Endodermal cell (in vitro differentiated cells): ENCODE measurements at regions not wholly inside any gene's neighbourhood (a gene's known extent, or its start where the extent isn't known, plus 50 kb on each side); places are given as distances from the start of the nearest gene placed in this dataset.

Source experiments
- DNase-seq: peaks from one replicate; pipeline ENCODE4 v3.0.0-alpha.2; 2017
- H3K27ac ChIP-seq: 2 replicates; pipeline ENCODE4 v1.5.1; 2013; ENCODE audit warnings: mild to moderate bottlenecking, low read depth, low read length, moderate library complexity
- H3K27me3 ChIP-seq: 2 replicates; pipeline ENCODE4 v1.6.1; 2013; ENCODE audit warnings: mild to moderate bottlenecking, low read length, moderate library complexity; ENCODE audit not compliant: insufficient read depth, control insufficient read depth, poor library complexity, severe bottlenecking
- H3K36me3 ChIP-seq: 2 replicates; pipeline ENCODE4 v1.7.0; 2013; ENCODE audit warnings: mild to moderate bottlenecking, low read length, moderate library complexity; ENCODE audit not compliant: control insufficient read depth, insufficient read depth
- H3K4me1 ChIP-seq: one replicate; pipeline ENCODE4 v1.7.0; 2013; ENCODE audit warnings: low read length; ENCODE audit not compliant: control insufficient read depth, insufficient read depth
- H3K4me3 ChIP-seq: 2 replicates; pipeline ENCODE4 v1.5.1; 2013; ENCODE audit warnings: mild to moderate bottlenecking, low read length, moderate library complexity
- H3K9ac ChIP-seq: 2 replicates; pipeline ENCODE4 v1.6.1; 2013; ENCODE audit warnings: mild to moderate bottlenecking, low read length, moderate library complexity; ENCODE audit not compliant: poor library complexity, severe bottlenecking; ENCODE audit errors: extremely low read depth
- H3K9me3 ChIP-seq: 2 replicates; pipeline ENCODE4 v1.6.1; 2013; ENCODE audit warnings: mild to moderate bottlenecking, low read length, moderate library complexity; ENCODE audit not compliant: control insufficient read depth
- H3K27ac Mint-ChIP-seq: 2 replicates; pipeline ENCODE4 v1.8.0; 2020; ENCODE audit warnings: mixed read lengths
- H3K27me3 Mint-ChIP-seq: 2 replicates; pipeline ENCODE4 v1.8.0; 2021; ENCODE audit warnings: mild to moderate bottlenecking, mixed read lengths; ENCODE audit not compliant: insufficient read depth
- H3K36me3 Mint-ChIP-seq: 2 replicates; pipeline ENCODE4 v1.8.0; 2020; ENCODE audit warnings: low read depth, mixed read lengths
- H3K4me1 Mint-ChIP-seq: 2 replicates; pipeline ENCODE4 v1.8.0; 2020; ENCODE audit warnings: mixed read lengths
- H3K4me3 Mint-ChIP-seq: 2 replicates; pipeline ENCODE4 v1.8.0; 2020; ENCODE audit warnings: mild to moderate bottlenecking, moderate library complexity, mixed read lengths
- H3K9me3 Mint-ChIP-seq: 2 replicates; pipeline ENCODE4 v1.8.0; 2020; ENCODE audit warnings: mild to moderate bottlenecking, mixed read lengths
- CTCF ChIP-seq: fragments of 200-600 bp; sonication (generic); conservative IDR thresholded peaks from 2 replicates; pipeline ENCODE4 v1.5.0; 2021; ENCODE audit warnings: antibody characterized with exemption, mild to moderate bottlenecking
- WGBS, 2 experiments: methylation state at CpG; one replicate each; pipeline versions ENCODE4 v1.1.5 to v1.1.7; 2013; ENCODE audit warnings: missing lambda C conversion rate in 2 of 2, mixed read lengths in 1 of 2; ENCODE audit not compliant: insufficient coverage in 1 of 2, insufficient read length in 1 of 2; 5-methylcytosine and 5-hydroxymethylcytosine counted together

GRCh38 chr2:184294831-184295230 lies 303.5 kb upstream of the ZNF804A start:
- H3K4me1 ChIP-seq, result no peaks in the 10 kb centered on the region
- Mint-ChIP-seq H3K27ac (no peak overlapping the region), H3K4me1 (no peaks in the 10 kb centered on the region), H3K4me3 (no peak overlapping the region), H3K9me3 (no peaks in the 10 kb centered on the region), H3K36me3 (no peaks in the 10 kb centered on the region), H3K27me3 (no peaks in the 10 kb centered on the region)
- no peak for DNase-seq
- TF ChIP-seq CTCF, result no peak
- WGBS, 2 experiments, result 94 to 100% methylated on average over 1 of the region's 2 CpGs
- no peak overlapping the region for H3K27ac ChIP-seq
- H3K9me3 ChIP-seq, result no peaks in the 10 kb centered on the region
- H3K27me3 ChIP-seq, result no peaks in the 10 kb centered on the region
- H3K4me3 ChIP-seq, result no peak overlapping the region
- no peaks in the 10 kb centered on the region for H3K36me3 ChIP-seq
- H3K9ac ChIP-seq, result no peak overlapping the region

- Mint-ChIP-seq H3K36me3 (no peaks in the 10 kb centered on the region), H3K4me1 (no peaks in the 10 kb centered on the region)
- 90 to 100% methylated on average over 1 to 2 of the region's 2 CpGs for WGBS, 2 experiments
Observed at GRCh38 chr2:184297085-184297484, 301.2 kb upstream of the ZNF804A start.

GRCh38 chr2:184302506-184302905 lies 295.8 kb upstream of the ZNF804A start:
- no peaks in the 10 kb centered on the region for H3K9me3 ChIP-seq
- Mint-ChIP-seq H3K4me1 (no peaks in the 10 kb centered on the region), H3K27ac (no peak overlapping the region), H3K27me3 (no peaks in the 10 kb centered on the region), H3K4me3 (no peak overlapping the region), H3K9me3 (no peaks in the 10 kb centered on the region), H3K36me3 (no peaks in the 10 kb centered on the region)
- no peaks in the 10 kb centered on the region for H3K36me3 ChIP-seq
- DNase-seq, result no peak
- H3K27ac ChIP-seq, result no peak overlapping the region
- H3K9ac ChIP-seq, result no peak overlapping the region
- no peaks in the 10 kb centered on the region for H3K27me3 ChIP-seq
- H3K4me3 ChIP-seq, result no peak overlapping the region
- H3K4me1 ChIP-seq, result no peaks in the 10 kb centered on the region
- no peak for TF ChIP-seq CTCF

More at GRCh38 chr2:184297085-184297484, 301.2 kb upstream of the ZNF804A start:
- no peaks in the 10 kb centered on the region for H3K9me3 Mint-ChIP-seq
- Histone ChIP-seq H3K36me3 (no peaks in the 10 kb centered on the region), H3K4me3 (no peak overlapping the region), H3K9ac (no peak overlapping the region), H3K4me1 (no peaks in the 10 kb centered on the region), H3K27me3 (no peaks in the 10 kb centered on the region), H3K27ac (no peak overlapping the region), H3K9me3 (no peaks in the 10 kb centered on the region)
- no peak overlapping the region for H3K27ac Mint-ChIP-seq
- no peaks in the 10 kb centered on the region for H3K27me3 Mint-ChIP-seq
- DNase-seq, result no peak
- TF ChIP-seq CTCF, result no peak
- no peak overlapping the region for H3K4me3 Mint-ChIP-seq
